ENCODE measurements at regions not wholly inside any gene's neighbourhood (a gene's known extent, or its start where the extent isn't known, plus 50 kb on each side); places are given as distances from the start of the nearest gene placed in this dataset.

GRCh38 chr2:239873656-239874635 is 151.2 kb downstream of the NDUFA10 start:
- H3K9me3 ChIP-seq (replicated peaks; ENCODE audit: control insufficient read depth, insufficient read depth, low read length), result no peaks in the 10 kb centered on the region
- H2AFZ ChIP-seq (ENCODE audit: control insufficient read depth, low read depth, low read length), result no peak overlapping the region
- intact Hi-C loops (cut with micrococcal nuclease; ENCODE audit: unreplicated experiment), result no loop called here
- ChIA-PET RAD21 (ENCODE audit: unreplicated experiment) (no interaction called here), POLR2A (no interaction called here), SMC1A (ENCODE audit: uncharacterized antibody, unreplicated experiment) (no interaction called here), CTCF (no interaction called here)
- H3K27me3 ChIP-seq (replicated peaks in 1 of 2; ENCODE audit: control insufficient read depth in 2 of 2, insufficient read depth in 2 of 2, low read length in 1 of 2), result no peaks in the 10 kb centered on the region; a peak in 1 of 4 replicates
- H3K4me2 ChIP-seq (ENCODE audit: control insufficient read depth, insufficient read depth), result no peak overlapping the region
- no peak overlapping the region for H3K4me3 ChIP-seq
- H3K27ac ChIP-seq (ENCODE audit: control insufficient read depth, insufficient read depth), result no peak overlapping the region
- no peak for FAIRE-seq
- no peak for ATAC-seq
- no TSS peak for BruUV-seq (replicated peaks)
- H3K36me3 ChIP-seq (ENCODE audit: control insufficient read depth in 2 of 2, insufficient read depth in 2 of 2, low read length in 1 of 2), result no peaks in the 10 kb centered on the region
- 36% methylated on average over 28 of the region's 28 CpGs for WGBS (ENCODE audit: insufficient coverage, insufficient replicate concordance, low lambda C conversion rate, missing lambda C conversion rate)
- in situ Hi-C loops (cut with MboI), result no loop called here
- TF ChIP-seq CBFB (IDR thresholded peaks at IDR 0.05; ENCODE audit: low read depth) (no peak), EGR1 (IDR thresholded peaks at IDR 0.05; ENCODE audit: borderline replicate concordance in 1 of 2, low read depth in 2 of 2, low read length in 2 of 2) (no peak), PAX8 (IDR thresholded peaks at IDR 0.05) (no peak), PBX3 (IDR thresholded peaks at IDR 0.05; ENCODE audit: insufficient replicate concordance, low read depth, low read length) (no peak), JUNB (IDR thresholded peaks at IDR 0.05) (no peak)
- no peaks in the 10 kb centered on the region for H4K20me1 ChIP-seq (ENCODE audit: control insufficient read depth, insufficient read depth)
- no peak overlapping the region for H3K9ac ChIP-seq (ENCODE audit: control insufficient read depth, insufficient read depth, low read length)
- no peaks in the 10 kb centered on the region for H3K79me2 ChIP-seq (ENCODE audit: control insufficient read depth, insufficient read depth, low read length)
- no peaks in the 10 kb centered on the region for H3K4me1 ChIP-seq (ENCODE audit: control insufficient read depth, insufficient read depth, low read length)
- no peak for DNase-seq (ENCODE audit: low read depth, low spot score)

Data from GM12878 (cell line).